Activated T-helper 1 cell treated with anti-CD3 and anti-CD28 coated beads, Interleukin-12 subunit alpha, Interleukin-12 subunit beta, Interleukin-2, Interleukin-4 antibody, amounts not matched to agents 30 ng/mL and 10 ng/mL and 1 ng/mL, durations not matched to agents 14 hours and 24 hours and 36 hours (primary cell): ENCODE measurements at regions not wholly inside any gene's neighbourhood (a gene's known extent, or its start where the extent isn't known, plus 50 kb on each side); places are given as distances from the start of the nearest gene placed in this dataset.
"Not testable (repeated sequence)": the region's sequence is repeated elsewhere in the genome, so short reads cannot be mapped to it uniquely, and the experiment has no call there.

ENCODE experiments used
- DNase-seq: peaks from one replicate; pipeline ENCODE4 v3.0.0; 2021; ENCODE audit warnings: low spot score
- H3K27ac Mint-ChIP-seq: one replicate; pipeline ENCODE4 v1.8.0; 2021; ENCODE audit warnings: mild to moderate bottlenecking, mixed read lengths
- H3K27me3 Mint-ChIP-seq: one replicate; pipeline ENCODE4 v1.8.0; 2022; ENCODE audit warnings: mild to moderate bottlenecking, moderate library complexity, mixed read lengths; ENCODE audit not compliant: insufficient read depth
- H3K36me3 Mint-ChIP-seq: one replicate; pipeline ENCODE4 v1.8.0; 2021; ENCODE audit warnings: low read depth, mixed read lengths
- H3K4me1 Mint-ChIP-seq: one replicate; pipeline ENCODE4 v1.8.0; 2021; ENCODE audit warnings: low read depth, mixed read lengths
- H3K4me3 Mint-ChIP-seq: one replicate; pipeline ENCODE4 v1.8.0; 2021; ENCODE audit warnings: mild to moderate bottlenecking, moderate library complexity, mixed read lengths
- H3K9me3 Mint-ChIP-seq: one replicate; pipeline ENCODE4 v1.8.0; 2021; ENCODE audit warnings: mixed read lengths
- intact Hi-C: fragments of 100-400 bp; cut with micrococcal nuclease; formaldehyde crosslinking; loops from one replicate; pipeline ENCODE4 v1.15.1; 2024

DNA sequence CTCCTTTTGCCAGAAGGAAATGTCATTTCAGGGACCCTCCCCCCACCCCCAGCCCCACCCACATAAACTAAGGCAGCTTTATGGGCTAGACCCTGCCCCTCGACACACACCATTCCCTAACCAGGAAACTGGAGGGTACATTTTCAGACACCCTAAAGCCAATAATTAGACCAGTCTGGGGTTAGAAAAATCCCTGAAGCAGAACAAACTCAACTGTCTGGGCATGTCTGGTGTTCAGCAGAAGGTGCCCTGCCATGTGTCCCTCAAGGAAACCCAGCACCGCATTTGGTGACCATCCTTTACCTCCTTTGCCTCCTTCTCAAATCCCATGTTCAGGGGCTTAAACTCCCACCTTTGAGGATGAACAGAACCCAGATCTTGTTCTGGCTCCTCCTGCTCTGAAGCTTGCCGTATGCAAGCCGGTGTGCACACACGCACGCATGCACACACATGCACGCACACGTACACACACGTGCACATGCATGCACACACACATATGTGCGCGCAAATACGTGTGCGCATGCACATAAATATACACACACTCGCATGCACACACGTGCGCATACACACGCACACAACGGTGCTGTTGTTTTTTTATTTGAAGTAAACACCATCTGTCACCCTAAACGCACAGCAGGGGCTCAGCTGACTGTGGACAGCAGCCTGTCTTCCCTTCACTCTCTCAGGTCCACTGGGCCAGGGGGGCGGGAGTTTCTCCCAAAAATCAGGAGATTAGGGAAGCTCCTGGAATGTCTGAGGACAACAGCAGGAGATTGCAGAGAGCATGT lies 156.8 kb upstream of the TNRC6C start:
- no peak overlapping the region for H3K27ac Mint-ChIP-seq
- H3K27me3 Mint-ChIP-seq = peaks cover 37% of the 10 kb centered on the region
- H3K9me3 Mint-ChIP-seq = no peaks in the 10 kb centered on the region
- H3K4me1 Mint-ChIP-seq = no peaks in the 10 kb centered on the region
- no peak for DNase-seq
- H3K36me3 Mint-ChIP-seq = no peaks in the 10 kb centered on the region
- H3K4me3 Mint-ChIP-seq = no peak overlapping the region
- intact Hi-C loops = no loop called here

DNA sequence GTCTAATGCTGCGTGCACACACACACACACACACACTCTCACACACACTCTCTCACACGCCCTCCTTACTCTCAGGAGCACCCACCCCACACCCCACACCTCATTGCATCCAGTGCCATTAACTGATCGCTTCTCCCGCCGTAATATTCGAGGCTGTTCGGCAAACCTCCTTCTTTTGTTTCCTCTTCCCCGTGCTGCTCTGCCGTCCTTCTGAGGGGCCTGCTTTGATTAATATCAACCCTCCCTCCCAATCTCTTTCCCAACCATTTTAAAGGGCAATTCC lies 156.2 kb upstream of the TNRC6C start:
- Mint-ChIP-seq H3K27ac (no peak overlapping the region), H3K4me1 (no peaks in the 10 kb centered on the region), H3K9me3 (no peaks in the 10 kb centered on the region), H3K4me3 (no peak overlapping the region), H3K27me3 (peaks cover 37% of the 10 kb centered on the region), H3K36me3 (no peaks in the 10 kb centered on the region)
- no peak for DNase-seq
- intact Hi-C loops = no loop called here

GRCh38 chr17:77802811-77803220 lies 155.7 kb upstream of the TNRC6C start:
- intact Hi-C loops = no loop called here
- H3K4me1 Mint-ChIP-seq = no peaks in the 10 kb centered on the region
- no peak overlapping the region for H3K27ac Mint-ChIP-seq
- H3K9me3 Mint-ChIP-seq = no peaks in the 10 kb centered on the region
- H3K27me3 Mint-ChIP-seq = peaks cover 40% of the 10 kb centered on the region
- H3K4me3 Mint-ChIP-seq = no peak overlapping the region
- no peaks in the 10 kb centered on the region for H3K36me3 Mint-ChIP-seq
- no peak for DNase-seq

DNA sequence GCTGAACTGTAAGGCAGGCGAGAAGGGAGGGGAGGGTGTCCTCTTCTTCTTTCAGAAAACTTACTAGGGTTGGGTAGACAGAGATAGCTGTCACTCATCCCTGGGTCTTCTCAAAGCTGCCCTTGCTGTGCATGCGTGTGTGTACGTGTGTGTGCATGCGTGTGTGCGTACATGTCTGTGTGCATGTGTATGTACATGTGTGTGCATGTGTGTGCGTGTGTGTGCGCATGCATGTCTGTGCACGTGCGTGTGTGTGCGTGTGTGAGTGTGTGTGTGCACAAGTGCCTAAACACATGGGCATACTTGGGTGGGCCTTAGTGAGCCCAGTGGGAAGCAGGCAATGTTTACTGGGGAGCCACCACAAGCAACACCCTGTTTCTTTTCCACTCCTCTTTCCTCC lies 154.8 kb upstream of the TNRC6C start:
- Mint-ChIP-seq H3K9me3 (no peaks in the 10 kb centered on the region), H3K4me3 (no peak overlapping the region), H3K36me3 (no peaks in the 10 kb centered on the region), H3K27ac (no peak overlapping the region), H3K4me1 (no peaks in the 10 kb centered on the region), H3K27me3 (peaks cover 38% of the 10 kb centered on the region)
- intact Hi-C loops = no loop called here
- DNase-seq = no peak

GRCh38 chr17:77804796-77805426 lies 153.6 kb upstream of the TNRC6C start:
- no peak for DNase-seq
- Mint-ChIP-seq H3K36me3 (no peaks in the 10 kb centered on the region), H3K4me3 (no peak overlapping the region), H3K27me3 (peaks cover 38% of the 10 kb centered on the region), H3K4me1 (no peaks in the 10 kb centered on the region), H3K27ac (no peak overlapping the region), H3K9me3 (no peaks in the 10 kb centered on the region)
- intact Hi-C loops = no loop called here

GRCh38 chr17:77805970-77806369 lies 152.5 kb upstream of the TNRC6C start:
- H3K36me3 Mint-ChIP-seq, intact Hi-C loops, H3K4me3 Mint-ChIP-seq, H3K27ac Mint-ChIP-seq, H3K9me3 Mint-ChIP-seq, H3K4me1 Mint-ChIP-seq, DNase-seq: not testable (repeated sequence)
- H3K27me3 Mint-ChIP-seq = peaks cover 38% of the 10 kb centered on the region

DNA sequence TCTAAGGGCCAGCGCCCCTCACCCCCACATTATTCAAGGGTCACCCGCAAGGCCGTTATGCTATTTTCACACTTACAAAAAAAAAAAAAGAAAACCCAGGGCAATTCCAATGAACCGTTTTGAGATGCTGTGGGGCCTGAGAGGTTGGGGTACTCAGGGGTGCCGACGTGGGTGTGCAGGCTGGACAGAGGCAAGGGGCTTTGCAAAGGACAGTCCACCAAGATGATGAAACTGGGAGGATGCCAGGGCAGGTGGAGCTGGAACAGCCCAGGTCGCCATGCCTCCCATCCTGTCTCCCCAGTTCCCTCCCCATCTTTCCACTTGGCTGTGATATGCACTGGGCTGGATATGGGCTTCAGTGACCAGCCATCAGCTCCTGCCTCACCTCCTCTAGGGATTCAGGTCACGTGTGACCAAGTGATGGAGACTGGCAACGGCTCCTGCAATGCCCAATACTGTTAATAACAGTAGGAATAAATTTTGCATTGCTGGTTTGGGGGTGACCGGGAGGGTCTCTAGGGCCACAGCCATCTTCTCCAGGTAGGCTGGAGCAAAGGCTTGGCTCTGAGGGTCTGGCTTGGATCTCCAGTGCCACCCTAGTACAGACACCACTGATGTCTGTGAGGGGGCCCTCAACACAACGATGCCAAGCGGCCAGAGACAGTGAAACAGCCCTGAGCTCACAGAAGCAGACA lies 151.3 kb upstream of the TNRC6C start:
- Mint-ChIP-seq H3K9me3 (no peaks in the 10 kb centered on the region), H3K27me3 (peaks cover 33% of the 10 kb centered on the region), H3K4me1 (no peaks in the 10 kb centered on the region), H3K4me3 (no peak overlapping the region), H3K27ac (no peak overlapping the region), H3K36me3 (no peaks in the 10 kb centered on the region)
- no peak for DNase-seq
- intact Hi-C loops = no loop called here

DNA sequence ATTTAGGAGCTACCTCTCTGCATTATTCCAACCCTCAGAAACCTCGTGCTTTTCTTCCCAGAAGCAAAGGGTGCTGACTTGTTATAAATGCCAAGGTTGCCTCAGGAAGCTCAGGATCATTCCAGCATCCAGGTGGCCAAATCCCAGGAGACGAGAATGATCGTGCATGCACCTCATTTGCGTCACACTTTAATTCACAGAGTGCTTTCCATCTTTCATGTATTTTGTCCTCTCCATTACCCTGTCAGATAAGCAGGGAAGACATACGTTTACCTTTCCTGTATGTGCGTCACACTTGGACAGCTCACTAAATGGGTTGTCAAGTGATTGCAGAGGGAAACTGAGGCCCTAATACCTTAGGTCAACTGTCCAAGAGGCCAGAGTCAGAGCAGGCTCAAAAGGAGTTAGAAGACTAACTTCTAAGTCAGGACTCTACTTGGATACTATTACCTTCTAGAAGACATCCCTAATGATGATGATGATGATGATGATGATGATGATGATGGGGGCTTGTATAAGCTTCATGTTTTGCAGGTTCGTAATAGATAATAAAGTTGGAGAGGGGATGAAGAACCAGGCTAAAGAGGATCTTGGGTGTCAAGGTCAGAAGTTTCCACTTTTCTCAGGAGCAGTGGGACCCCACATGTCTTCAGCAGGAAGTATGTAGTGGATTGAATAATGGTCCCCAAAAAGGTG lies 150.6 kb upstream of the TNRC6C start:
- Mint-ChIP-seq H3K4me3 (no peak overlapping the region), H3K27me3 (peaks cover 29% of the 10 kb centered on the region), H3K9me3 (no peaks in the 10 kb centered on the region), H3K36me3 (no peaks in the 10 kb centered on the region), H3K4me1 (no peaks in the 10 kb centered on the region), H3K27ac (no peak overlapping the region)
- intact Hi-C loops = no loop called here
- DNase-seq = no peak

DNA sequence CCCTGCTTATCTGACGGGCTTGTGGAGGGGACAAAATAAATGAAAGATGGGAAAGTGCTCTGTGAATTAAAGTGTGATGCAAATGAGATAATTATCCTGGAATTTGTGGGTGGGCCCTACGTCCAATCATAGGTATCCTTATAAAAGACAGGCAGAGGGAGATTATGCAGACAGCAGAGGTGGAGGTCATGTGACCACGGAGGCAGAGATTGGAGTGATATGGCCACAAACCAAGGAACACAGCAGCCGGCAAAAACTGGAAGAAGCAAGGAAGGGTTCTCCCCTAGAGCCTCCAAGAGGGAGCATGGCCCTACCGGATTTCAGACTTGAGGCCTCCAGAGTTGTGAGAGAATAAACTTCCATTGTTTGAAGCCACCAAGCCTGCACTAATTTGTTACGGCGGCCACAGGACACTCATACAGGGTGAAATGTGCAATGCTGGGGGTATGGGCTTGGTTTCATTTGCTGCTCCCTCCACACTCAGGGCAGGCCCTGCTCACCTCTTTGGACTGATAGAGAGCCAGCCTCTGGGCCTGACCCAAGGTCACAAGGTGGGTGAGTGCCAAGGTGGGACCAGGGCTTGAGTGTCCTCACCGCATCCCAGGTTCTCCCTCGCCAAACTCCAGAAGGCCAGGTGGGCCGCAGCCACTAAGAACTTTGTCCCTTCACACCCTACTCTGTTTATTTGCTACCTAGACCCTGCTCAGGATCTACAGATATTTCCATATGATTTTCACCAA lies 149.6 kb upstream of the TNRC6C start:
- Mint-ChIP-seq H3K4me1 (no peaks in the 10 kb centered on the region), H3K27me3 (peaks cover 20% of the 10 kb centered on the region), H3K27ac (no peak overlapping the region), H3K4me3 (no peak overlapping the region), H3K9me3 (no peaks in the 10 kb centered on the region), H3K36me3 (no peaks in the 10 kb centered on the region)
- intact Hi-C loops = no loop called here
- no peak for DNase-seq

DNA sequence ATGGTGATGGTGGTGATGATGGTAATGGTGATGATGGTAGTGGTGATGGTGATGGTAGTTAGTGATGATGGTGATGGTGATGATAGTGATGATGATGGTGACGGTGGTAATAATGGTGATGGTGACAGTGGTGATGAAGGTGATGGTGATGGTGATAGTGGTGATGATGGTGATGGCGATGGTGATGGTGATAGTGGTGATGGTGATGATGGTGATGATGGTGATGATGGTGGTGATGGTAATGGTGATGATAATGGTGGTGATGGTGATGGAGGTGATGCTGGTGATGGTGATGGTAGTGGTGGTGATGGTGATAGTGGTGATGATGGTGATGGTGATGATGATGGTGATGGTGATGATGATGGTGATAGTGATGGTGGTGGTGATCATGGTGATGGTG lies 148.7 kb upstream of the TNRC6C start:
- no peak overlapping the region for H3K27ac Mint-ChIP-seq
- H3K27me3 Mint-ChIP-seq = peaks cover 19% of the 10 kb centered on the region
- no peaks in the 10 kb centered on the region for H3K9me3 Mint-ChIP-seq
- H3K4me3 Mint-ChIP-seq = no peak overlapping the region
- no peak for DNase-seq
- H3K4me1 Mint-ChIP-seq = no peaks in the 10 kb centered on the region
- intact Hi-C loops = no loop called here
- H3K36me3 Mint-ChIP-seq = no peaks in the 10 kb centered on the region

- no peak for DNase-seq
- Mint-ChIP-seq H3K27ac (no peak overlapping the region), H3K4me1 (no peaks in the 10 kb centered on the region), H3K36me3 (no peaks in the 10 kb centered on the region), H3K4me3 (no peak overlapping the region), H3K9me3 (no peaks in the 10 kb centered on the region), H3K27me3 (peaks cover 14% of the 10 kb centered on the region)
- intact Hi-C loops = no loop called here
Measured at GRCh38 chr17:77810536-77810935, 148.0 kb upstream of the TNRC6C start.

GRCh38 chr17:77811521-77811920 lies 147.0 kb upstream of the TNRC6C start:
- H3K36me3 Mint-ChIP-seq = no peaks in the 10 kb centered on the region
- DNase-seq = no peak
- intact Hi-C loops = no loop called here
- H3K27ac Mint-ChIP-seq = no peak overlapping the region
- no peaks in the 10 kb centered on the region for H3K4me1 Mint-ChIP-seq
- H3K9me3 Mint-ChIP-seq = no peaks in the 10 kb centered on the region
- no peak overlapping the region for H3K4me3 Mint-ChIP-seq
- H3K27me3 Mint-ChIP-seq = peaks cover 14% of the 10 kb centered on the region
